H1 (cell line): ENCODE measurements at regions not wholly inside any gene's neighbourhood (a gene's known extent, or its start where the extent isn't known, plus 50 kb on each side); places are given as distances from the start of the nearest gene placed in this dataset.

ENCODE experiments used
- CHD2 ChIP-seq: IDR thresholded peaks from 2 replicates; pipeline ENCODE4 v1.6.1; 2012; ENCODE audit warnings: low read length, improper control_type of control experiment
- KDM1A ChIP-seq: fragments of 200-600, 300-600 bp; sonication (generic); IDR thresholded peaks from 2 replicates; pipeline ENCODE4 v1.7.1; 2016; ENCODE audit warnings: mild to moderate bottlenecking, low read length, borderline replicate concordance
- RNF2 ChIP-seq: fragments of 200-900, 300-1000 bp; sonication (generic); IDR thresholded peaks from 2 replicates; pipeline ENCODE4 v1.7.1; 2016; ENCODE audit warnings: borderline replicate concordance, low read depth, mild to moderate bottlenecking, antibody characterized with exemption, low read length; ENCODE audit not compliant: poor library complexity, severe bottlenecking; ENCODE audit errors: missing control alignments
- USF2 ChIP-seq: IDR thresholded peaks from 2 replicates; pipeline ENCODE4 v1.6.1; 2011; ENCODE audit warnings: low read length, improper control_type of control experiment
- ZNF274 ChIP-seq: IDR thresholded peaks from 2 replicates; pipeline ENCODE4 v1.7.0; 2012; ENCODE audit warnings: low read length, borderline replicate concordance; ENCODE audit errors: extremely low read depth
- TF ChIP-seq, protein P1 (sequence below): IDR thresholded peaks from 2 replicates; pipeline ENCODE4 v1.6.1; 2011; ENCODE audit warnings: low read depth, mild to moderate bottlenecking, low read length; ENCODE audit not compliant: insufficient read depth

- no peak for TF ChIP-seq RNF2
- TF ChIP-seq, protein P1, sequence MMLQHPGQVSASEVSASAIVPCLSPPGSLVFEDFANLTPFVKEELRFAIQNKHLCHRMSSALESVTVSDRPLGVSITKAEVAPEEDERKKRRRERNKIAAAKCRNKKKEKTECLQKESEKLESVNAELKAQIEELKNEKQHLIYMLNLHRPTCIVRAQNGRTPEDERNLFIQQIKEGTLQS = no peak
- TF ChIP-seq ZNF274 = no peak
- no peak for TF ChIP-seq USF2
- no peak for TF ChIP-seq KDM1A
- TF ChIP-seq CHD2 = no peak
Measured at GRCh38 chrX:45972636-45973035, 572.6 kb downstream of the ZNF674 start (continued).
